ENCODE measurements at regions not wholly inside any gene's neighbourhood (a gene's known extent, or its start where the extent isn't known, plus 50 kb on each side); places are given as distances from the start of the nearest gene placed in this dataset.

GRCh38 chr14:81668626-81669274 is 135.1 kb upstream of the SEL1L start:
- ChIA-PET POLR2A (no interaction called here), CTCF (no interaction called here)
- intact Hi-C loops (cut with micrococcal nuclease), result no loop called here
- no peak for TF ChIP-seq CTCF (IDR thresholded peaks at IDR 0.05; ENCODE audit: unreplicated experiment)
- H3K4me1 Mint-ChIP-seq (ENCODE audit: insufficient read depth, unreplicated experiment), result no peaks in the 10 kb centered on the region
- no peaks in the 10 kb centered on the region for H3K27me3 Mint-ChIP-seq (ENCODE audit: insufficient read depth, unreplicated experiment)
- no TSS peak for BruUV-seq (replicated peaks)
- no peak overlapping the region for H3K27ac Mint-ChIP-seq (ENCODE audit: low read depth, unreplicated experiment)
- H3K36me3 Mint-ChIP-seq (ENCODE audit: insufficient read depth, unreplicated experiment), result no peaks in the 10 kb centered on the region
- H3K9me3 Mint-ChIP-seq (ENCODE audit: unreplicated experiment), result no peaks in the 10 kb centered on the region
- H3K4me3 Mint-ChIP-seq (ENCODE audit: unreplicated experiment), result no peak overlapping the region
- no peak for DNase-seq (ENCODE audit: unreplicated experiment)

- no peak for TF ChIP-seq CTCF (IDR thresholded peaks at IDR 0.05; ENCODE audit: unreplicated experiment)
- Mint-ChIP-seq H3K27me3 (ENCODE audit: insufficient read depth, unreplicated experiment) (no peaks in the 10 kb centered on the region), H3K36me3 (ENCODE audit: insufficient read depth, unreplicated experiment) (no peaks in the 10 kb centered on the region), H3K4me1 (ENCODE audit: insufficient read depth, unreplicated experiment) (no peaks in the 10 kb centered on the region), H3K9me3 (ENCODE audit: unreplicated experiment) (no peaks in the 10 kb centered on the region), H3K27ac (ENCODE audit: low read depth, unreplicated experiment) (no peak overlapping the region), H3K4me3 (ENCODE audit: unreplicated experiment) (no peak overlapping the region)
- DNase-seq (ENCODE audit: unreplicated experiment), result no peak
- CTCF ChIA-PET, result no interaction called here
- intact Hi-C loops (cut with micrococcal nuclease), result no loop called here
- POLR2A ChIA-PET, result interaction anchor here (0.6 kb wide), 1 partner anchor 623 kb away, joined by 3 read pairs; no protein-coding TSS in a partner anchor
- no TSS peak for BruUV-seq (replicated peaks)
These were observed 135.7 kb upstream of the SEL1L start for GRCh38 chr14:81669308-81669707.

GRCh38 chr14:81673930-81674329 is 140.3 kb upstream of the SEL1L start:
- Mint-ChIP-seq H3K9me3 (ENCODE audit: unreplicated experiment) (no peaks in the 10 kb centered on the region), H3K4me1 (ENCODE audit: insufficient read depth, unreplicated experiment) (no peaks in the 10 kb centered on the region), H3K27me3 (ENCODE audit: insufficient read depth, unreplicated experiment) (no peaks in the 10 kb centered on the region), H3K36me3 (ENCODE audit: insufficient read depth, unreplicated experiment) (no peaks in the 10 kb centered on the region), H3K27ac (ENCODE audit: low read depth, unreplicated experiment) (no peak overlapping the region), H3K4me3 (ENCODE audit: unreplicated experiment) (no peak overlapping the region)
- intact Hi-C loops (cut with micrococcal nuclease), result no loop called here
- BruUV-seq (replicated peaks), result no TSS peak
- no peak for DNase-seq (ENCODE audit: unreplicated experiment)
- ChIA-PET POLR2A (no interaction called here), CTCF (no interaction called here)
- TF ChIP-seq CTCF (IDR thresholded peaks at IDR 0.05; ENCODE audit: unreplicated experiment), result no peak

- intact Hi-C loops (cut with micrococcal nuclease), result no loop called here
- POLR2A ChIA-PET, result interaction anchor here (0.7 to 1.3 kb wide), 2 partner anchors 15 to 26 kb away, joined by 3 to 4 read pairs; no protein-coding TSS in a partner anchor
- Mint-ChIP-seq H3K36me3 (ENCODE audit: insufficient read depth, unreplicated experiment) (no peaks in the 10 kb centered on the region), H3K27ac (ENCODE audit: low read depth, unreplicated experiment) (no peak overlapping the region), H3K4me3 (ENCODE audit: unreplicated experiment) (no peak overlapping the region), H3K27me3 (ENCODE audit: insufficient read depth, unreplicated experiment) (peaks cover 22% of the 10 kb centered on the region), H3K9me3 (ENCODE audit: unreplicated experiment) (no peaks in the 10 kb centered on the region), H3K4me1 (ENCODE audit: insufficient read depth, unreplicated experiment) (peaks cover 5% of the 10 kb centered on the region)
- TF ChIP-seq CTCF (IDR thresholded peaks at IDR 0.05; ENCODE audit: unreplicated experiment), result no peak
- no TSS peak for BruUV-seq (replicated peaks)
- no peak for DNase-seq (ENCODE audit: unreplicated experiment)
- CTCF ChIA-PET, result no interaction called here
These were observed 142.7 kb upstream of the SEL1L start for GRCh38 chr14:81676395-81676794.
